GM23338 (cell line): ENCODE measurements at regions not wholly inside any gene's neighbourhood (a gene's known extent, or its start where the extent isn't known, plus 50 kb on each side); places are given as distances from the start of the nearest gene placed in this dataset.

ENCODE experiments used
- ATAC-seq: fragments of 200-7000 bp; cut with Tn5 transposase; 3 replicates; pipeline ENCODE4 v1.9.1; 2020
- DNase-seq: peaks from one replicate; pipeline ENCODE4 v3.0.0-alpha.2; 2015; ENCODE audit warnings: low spot score
- H2AFZ ChIP-seq: fragments of 200-600 bp; sonication (generic); 2 replicates; pipeline ENCODE4 v1.8.0; 2016; ENCODE audit warnings: antibody characterized with exemption, mild to moderate bottlenecking, moderate library complexity
- H3F3A ChIP-seq: fragments of 200-600 bp; sonication (generic); replicated peaks from 2 replicates; pipeline ENCODE4 v1.8.0; 2017; ENCODE audit warnings: antibody characterized with exemption, mixed run types, low read depth
- H3K27ac ChIP-seq: fragments of 200-600 bp; sonication (generic); 2 replicates; pipeline ENCODE4 v1.6.1; 2016; ENCODE audit warnings: low read depth
- H3K27me3 ChIP-seq: fragments of 200-600 bp; sonication (generic); 2 replicates; pipeline ENCODE4 v1.8.0; 2016; ENCODE audit warnings: mild to moderate bottlenecking, mixed run types, moderate library complexity; ENCODE audit not compliant: insufficient read depth
- H3K36me3 ChIP-seq: fragments of 200-600 bp; sonication (generic); 2 replicates; pipeline ENCODE4 v1.8.0; 2016; ENCODE audit warnings: mild to moderate bottlenecking; ENCODE audit not compliant: insufficient read depth
- H3K4me1 ChIP-seq: fragments of 200-600 bp; sonication (generic); 2 replicates; pipeline ENCODE4 v1.8.0; 2016; ENCODE audit warnings: mild to moderate bottlenecking, moderate library complexity; ENCODE audit not compliant: insufficient read depth
- H3K4me2 ChIP-seq: fragments of 200-600 bp; sonication (generic); 2 replicates; pipeline ENCODE4 v1.7.1; 2017; ENCODE audit warnings: mixed run types
- H3K4me3 ChIP-seq: fragments of 200-600 bp; sonication (generic); 2 replicates; pipeline ENCODE4 v1.6.1; 2016; ENCODE audit warnings: mixed run types
- H3K79me2 ChIP-seq: fragments of 200-600 bp; sonication (generic); replicated peaks from 2 replicates; pipeline ENCODE4 v1.8.0; 2017; ENCODE audit warnings: mild to moderate bottlenecking; ENCODE audit not compliant: insufficient read depth
- H3K9me2 ChIP-seq: fragments of 200-600 bp; sonication (generic); 2 replicates; pipeline ENCODE4 v1.8.0; 2017; ENCODE audit not compliant: insufficient read depth
- H4K20me1 ChIP-seq: fragments of 200-600 bp; sonication (generic); replicated peaks from 2 replicates; pipeline ENCODE4 v1.8.0; 2017; ENCODE audit warnings: mild to moderate bottlenecking; ENCODE audit not compliant: insufficient read depth
- H3K27ac Mint-ChIP-seq: 2 replicates; pipeline ENCODE4 v1.8.0; 2020; ENCODE audit warnings: inconsistent platforms, mild to moderate bottlenecking, moderate library complexity, mixed read lengths
- H3K27me3 Mint-ChIP-seq: 3 replicates; pipeline ENCODE4 v1.8.0; 2022; ENCODE audit warnings: low read depth, mild to moderate bottlenecking, moderate library complexity, mixed read lengths, inconsistent platforms; ENCODE audit not compliant: insufficient read depth, poor library complexity
- H3K36me3 Mint-ChIP-seq: 3 replicates; pipeline ENCODE4 v1.8.0; 2021; ENCODE audit warnings: low read depth, mild to moderate bottlenecking, inconsistent platforms, moderate library complexity, mixed read lengths
- H3K4me1 Mint-ChIP-seq: 3 replicates; pipeline ENCODE4 v1.8.0; 2020; ENCODE audit warnings: mild to moderate bottlenecking, inconsistent platforms, mixed read lengths
- H3K4me3 Mint-ChIP-seq: 3 replicates; pipeline ENCODE4 v1.8.0; 2021; ENCODE audit warnings: moderate library complexity, mild to moderate bottlenecking, inconsistent platforms, mixed read lengths
- H3K9me3 Mint-ChIP-seq: 3 replicates; pipeline ENCODE4 v1.8.0; 2020; ENCODE audit warnings: moderate library complexity, mild to moderate bottlenecking, inconsistent platforms, mixed read lengths
- CREB1 ChIP-seq: fragments of 250-450 bp; sonication (Bioruptor Pico); IDR thresholded peaks from 2 replicates; pipeline ENCODE4 v1.5.0; 2020; ENCODE audit warnings: low read depth, mild to moderate bottlenecking, moderate library complexity
- EZH2 ChIP-seq: fragments of 200-600 bp; sonication (generic); IDR thresholded peaks from one replicate; pipeline ENCODE4 v1.8.0; 2017; ENCODE audit warnings: antibody characterized with exemption, mild to moderate bottlenecking, low read depth; ENCODE audit not compliant: unreplicated experiment
- EZH2phosphoT487 ChIP-seq: fragments of 200-600 bp; sonication (generic); IDR thresholded peaks from one replicate; pipeline ENCODE4 v1.8.1; 2018; ENCODE audit warnings: antibody characterized with exemption; ENCODE audit not compliant: unreplicated experiment
- JUNB ChIP-seq: IDR thresholded peaks from one replicate; pipeline ENCODE4 v1.6.1; 2016; ENCODE audit warnings: antibody characterized with exemption; ENCODE audit not compliant: unreplicated experiment
- NANOG ChIP-seq: IDR thresholded peaks from 2 replicates; pipeline ENCODE4 v1.6.1; 2016; ENCODE audit warnings: antibody characterized with exemption, borderline replicate concordance
- POLR2AphosphoS5 ChIP-seq: IDR thresholded peaks from 2 replicates; pipeline ENCODE4 v1.6.1; 2016; ENCODE audit warnings: antibody characterized with exemption, low read depth
- STAT1 ChIP-seq: IDR thresholded peaks from one replicate; pipeline ENCODE4 v1.6.1; 2016; ENCODE audit warnings: antibody characterized with exemption; ENCODE audit not compliant: unreplicated experiment
- ZNF114 ChIP-seq: fragments of 250-450 bp; sonication (Bioruptor Pico); IDR thresholded peaks from 2 replicates; pipeline ENCODE4 v1.5.0; 2020; ENCODE audit warnings: mild to moderate bottlenecking, moderate library complexity
- ZNF331 ChIP-seq: fragments of 250-450 bp; sonication (Bioruptor Pico); IDR thresholded peaks from 2 replicates; pipeline ENCODE4 v1.5.0; 2020; ENCODE audit warnings: low read depth, mild to moderate bottlenecking, moderate library complexity
- TF ChIP-seq, protein P1 (sequence below): IDR thresholded peaks from one replicate; pipeline ENCODE4 v1.6.1; 2018; ENCODE audit warnings: antibody characterized with exemption; ENCODE audit not compliant: unreplicated experiment
- TF ChIP-seq, protein P2 (sequence below): IDR thresholded peaks from 2 replicates; pipeline ENCODE4 v1.6.1; 2016; ENCODE audit warnings: antibody characterized with exemption
- TF ChIP-seq, protein P3 (sequence below): fragments of 250-450 bp; sonication (Bioruptor Pico); IDR thresholded peaks from 2 replicates; pipeline ENCODE4 v1.5.0; 2020; ENCODE audit warnings: mild to moderate bottlenecking, moderate library complexity
- TF ChIP-seq, protein P4 (sequence below), 2 experiments: fragments of 200-600 bp in 1 of 2; sonication (generic) in 1 of 2; conservative IDR thresholded peaks; 2 replicates each; pipeline versions ENCODE4 v1.5.1 to v1.6.1; 2016 to 2017; ENCODE audit warnings: antibody characterized with exemption in 2 of 2, low read depth in 2 of 2, mild to moderate bottlenecking in 2 of 2, moderate library complexity in 1 of 2

DNA sequence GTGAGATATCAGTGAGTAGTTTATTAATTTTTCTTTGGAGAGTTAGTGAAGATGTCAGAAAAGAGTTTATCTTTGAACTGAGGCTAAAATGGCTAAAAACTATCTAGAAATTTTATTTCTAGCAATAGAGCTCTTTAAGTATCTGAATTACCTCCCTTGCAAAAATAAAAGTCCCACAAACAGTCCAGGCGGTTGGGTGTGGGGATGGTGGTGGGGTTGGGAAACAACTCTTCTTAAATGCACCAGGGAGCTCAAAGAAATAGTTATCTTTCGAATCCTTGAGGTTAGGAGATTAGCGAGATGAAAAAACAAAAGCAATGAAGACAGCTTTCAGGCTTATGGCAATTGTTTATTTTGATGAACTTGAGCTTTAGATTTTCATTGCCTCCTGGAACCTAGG lies 1299.1 kb upstream of the ADGRB3 start:
- Histone ChIP-seq H3K4me3 (no peak overlapping the region), H3K4me2 (no peak overlapping the region), H3K79me2 (no peaks in the 10 kb centered on the region), H3K27me3 (no peaks in the 10 kb centered on the region), H3K4me1 (no peaks in the 10 kb centered on the region), H4K20me1 (no peaks in the 10 kb centered on the region), H3K9me2 (no peaks in the 10 kb centered on the region), H2AFZ (0 out of 2 replicates have a peak overlapping the region, but pooled peaks have one; percentile 5), H3K27ac (no peak overlapping the region), H3K36me3 (no peaks in the 10 kb centered on the region), H3F3A (no peaks in the 10 kb centered on the region)
- no peak overlapping the region for H3K27ac Mint-ChIP-seq
- ATAC-seq (no peak), DNase-seq (no peak)
- no peak overlapping the region for H3K4me3 Mint-ChIP-seq
- no peaks in the 10 kb centered on the region; the same call in 2 of the 3 replicates for H3K9me3 Mint-ChIP-seq
- no peaks in the 10 kb centered on the region for H3K36me3 Mint-ChIP-seq
- TF ChIP-seq JUNB (no peak), ZNF114 (CRISPR knock-in tag) (no peak), EZH2phosphoT487 (no peak), POLR2AphosphoS5 (no peak), ZNF331 (CRISPR knock-in tag) (no peak), CREB1 (no peak), NANOG (no peak), EZH2 (no peak), STAT1 (no peak)
- TF ChIP-seq, protein P1, sequence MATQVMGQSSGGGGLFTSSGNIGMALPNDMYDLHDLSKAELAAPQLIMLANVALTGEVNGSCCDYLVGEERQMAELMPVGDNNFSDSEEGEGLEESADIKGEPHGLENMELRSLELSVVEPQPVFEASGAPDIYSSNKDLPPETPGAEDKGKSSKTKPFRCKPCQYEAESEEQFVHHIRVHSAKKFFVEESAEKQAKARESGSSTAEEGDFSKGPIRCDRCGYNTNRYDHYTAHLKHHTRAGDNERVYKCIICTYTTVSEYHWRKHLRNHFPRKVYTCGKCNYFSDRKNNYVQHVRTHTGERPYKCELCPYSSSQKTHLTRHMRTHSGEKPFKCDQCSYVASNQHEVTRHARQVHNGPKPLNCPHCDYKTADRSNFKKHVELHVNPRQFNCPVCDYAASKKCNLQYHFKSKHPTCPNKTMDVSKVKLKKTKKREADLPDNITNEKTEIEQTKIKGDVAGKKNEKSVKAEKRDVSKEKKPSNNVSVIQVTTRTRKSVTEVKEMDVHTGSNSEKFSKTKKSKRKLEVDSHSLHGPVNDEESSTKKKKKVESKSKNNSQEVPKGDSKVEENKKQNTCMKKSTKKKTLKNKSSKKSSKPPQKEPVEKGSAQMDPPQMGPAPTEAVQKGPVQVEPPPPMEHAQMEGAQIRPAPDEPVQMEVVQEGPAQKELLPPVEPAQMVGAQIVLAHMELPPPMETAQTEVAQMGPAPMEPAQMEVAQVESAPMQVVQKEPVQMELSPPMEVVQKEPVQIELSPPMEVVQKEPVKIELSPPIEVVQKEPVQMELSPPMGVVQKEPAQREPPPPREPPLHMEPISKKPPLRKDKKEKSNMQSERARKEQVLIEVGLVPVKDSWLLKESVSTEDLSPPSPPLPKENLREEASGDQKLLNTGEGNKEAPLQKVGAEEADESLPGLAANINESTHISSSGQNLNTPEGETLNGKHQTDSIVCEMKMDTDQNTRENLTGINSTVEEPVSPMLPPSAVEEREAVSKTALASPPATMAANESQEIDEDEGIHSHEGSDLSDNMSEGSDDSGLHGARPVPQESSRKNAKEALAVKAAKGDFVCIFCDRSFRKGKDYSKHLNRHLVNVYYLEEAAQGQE = no peak
- TF ChIP-seq, protein P2, sequence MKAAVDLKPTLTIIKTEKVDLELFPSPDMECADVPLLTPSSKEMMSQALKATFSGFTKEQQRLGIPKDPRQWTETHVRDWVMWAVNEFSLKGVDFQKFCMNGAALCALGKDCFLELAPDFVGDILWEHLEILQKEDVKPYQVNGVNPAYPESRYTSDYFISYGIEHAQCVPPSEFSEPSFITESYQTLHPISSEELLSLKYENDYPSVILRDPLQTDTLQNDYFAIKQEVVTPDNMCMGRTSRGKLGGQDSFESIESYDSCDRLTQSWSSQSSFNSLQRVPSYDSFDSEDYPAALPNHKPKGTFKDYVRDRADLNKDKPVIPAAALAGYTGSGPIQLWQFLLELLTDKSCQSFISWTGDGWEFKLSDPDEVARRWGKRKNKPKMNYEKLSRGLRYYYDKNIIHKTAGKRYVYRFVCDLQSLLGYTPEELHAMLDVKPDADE = no peak
- TF ChIP-seq, protein P3, sequence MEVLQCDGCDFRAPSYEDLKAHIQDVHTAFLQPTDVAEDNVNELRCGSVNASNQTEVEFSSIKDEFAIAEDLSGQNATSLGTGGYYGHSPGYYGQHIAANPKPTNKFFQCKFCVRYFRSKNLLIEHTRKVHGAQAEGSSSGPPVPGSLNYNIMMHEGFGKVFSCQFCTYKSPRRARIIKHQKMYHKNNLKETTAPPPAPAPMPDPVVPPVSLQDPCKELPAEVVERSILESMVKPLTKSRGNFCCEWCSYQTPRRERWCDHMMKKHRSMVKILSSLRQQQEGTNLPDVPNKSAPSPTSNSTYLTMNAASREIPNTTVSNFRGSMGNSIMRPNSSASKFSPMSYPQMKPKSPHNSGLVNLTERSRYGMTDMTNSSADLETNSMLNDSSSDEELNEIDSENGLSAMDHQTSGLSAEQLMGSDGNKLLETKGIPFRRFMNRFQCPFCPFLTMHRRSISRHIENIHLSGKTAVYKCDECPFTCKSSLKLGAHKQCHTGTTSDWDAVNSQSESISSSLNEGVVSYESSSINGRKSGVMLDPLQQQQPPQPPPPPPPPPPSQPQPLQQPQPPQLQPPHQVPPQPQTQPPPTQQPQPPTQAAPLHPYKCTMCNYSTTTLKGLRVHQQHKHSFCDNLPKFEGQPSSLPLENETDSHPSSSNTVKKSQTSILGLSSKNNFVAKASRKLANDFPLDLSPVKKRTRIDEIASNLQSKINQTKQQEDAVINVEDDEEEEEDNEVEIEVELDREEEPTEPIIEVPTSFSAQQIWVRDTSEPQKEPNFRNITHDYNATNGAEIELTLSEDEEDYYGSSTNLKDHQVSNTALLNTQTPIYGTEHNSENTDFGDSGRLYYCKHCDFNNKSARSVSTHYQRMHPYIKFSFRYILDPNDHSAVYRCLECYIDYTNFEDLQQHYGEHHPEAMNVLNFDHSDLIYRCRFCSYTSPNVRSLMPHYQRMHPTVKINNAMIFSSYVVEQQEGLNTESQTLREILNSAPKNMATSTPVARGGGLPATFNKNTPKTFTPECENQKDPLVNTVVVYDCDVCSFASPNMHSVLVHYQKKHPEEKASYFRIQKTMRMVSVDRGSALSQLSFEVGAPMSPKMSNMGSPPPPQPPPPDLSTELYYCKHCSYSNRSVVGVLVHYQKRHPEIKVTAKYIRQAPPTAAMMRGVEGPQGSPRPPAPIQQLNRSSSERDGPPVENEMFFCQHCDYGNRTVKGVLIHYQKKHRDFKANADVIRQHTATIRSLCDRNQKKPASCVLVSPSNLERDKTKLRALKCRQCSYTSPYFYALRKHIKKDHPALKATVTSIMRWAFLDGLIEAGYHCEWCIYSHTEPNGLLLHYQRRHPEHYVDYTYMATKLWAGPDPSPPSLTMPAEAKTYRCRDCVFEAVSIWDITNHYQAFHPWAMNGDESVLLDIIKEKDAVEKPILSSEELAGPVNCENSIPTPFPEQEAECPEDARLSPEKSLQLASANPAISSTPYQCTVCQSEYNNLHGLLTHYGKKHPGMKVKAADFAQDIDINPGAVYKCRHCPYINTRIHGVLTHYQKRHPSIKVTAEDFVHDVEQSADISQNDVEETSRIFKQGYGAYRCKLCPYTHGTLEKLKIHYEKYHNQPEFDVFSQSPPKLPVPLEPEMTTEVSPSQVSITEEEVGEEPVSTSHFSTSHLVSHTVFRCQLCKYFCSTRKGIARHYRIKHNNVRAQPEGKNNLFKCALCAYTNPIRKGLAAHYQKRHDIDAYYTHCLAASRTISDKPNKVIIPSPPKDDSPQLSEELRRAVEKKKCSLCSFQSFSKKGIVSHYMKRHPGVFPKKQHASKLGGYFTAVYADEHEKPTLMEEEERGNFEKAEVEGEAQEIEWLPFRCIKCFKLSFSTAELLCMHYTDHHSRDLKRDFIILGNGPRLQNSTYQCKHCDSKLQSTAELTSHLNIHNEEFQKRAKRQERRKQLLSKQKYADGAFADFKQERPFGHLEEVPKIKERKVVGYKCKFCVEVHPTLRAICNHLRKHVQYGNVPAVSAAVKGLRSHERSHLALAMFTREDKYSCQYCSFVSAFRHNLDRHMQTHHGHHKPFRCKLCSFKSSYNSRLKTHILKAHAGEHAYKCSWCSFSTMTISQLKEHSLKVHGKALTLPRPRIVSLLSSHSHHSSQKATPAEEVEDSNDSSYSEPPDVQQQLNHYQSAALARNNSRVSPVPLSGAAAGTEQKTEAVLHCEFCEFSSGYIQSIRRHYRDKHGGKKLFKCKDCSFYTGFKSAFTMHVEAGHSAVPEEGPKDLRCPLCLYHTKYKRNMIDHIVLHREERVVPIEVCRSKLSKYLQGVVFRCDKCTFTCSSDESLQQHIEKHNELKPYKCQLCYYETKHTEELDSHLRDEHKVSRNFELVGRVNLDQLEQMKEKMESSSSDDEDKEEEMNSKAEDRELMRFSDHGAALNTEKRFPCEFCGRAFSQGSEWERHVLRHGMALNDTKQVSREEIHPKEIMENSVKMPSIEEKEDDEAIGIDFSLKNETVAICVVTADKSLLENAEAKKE (CRISPR knock-in tag) = no peak
- TF ChIP-seq, protein P4, sequence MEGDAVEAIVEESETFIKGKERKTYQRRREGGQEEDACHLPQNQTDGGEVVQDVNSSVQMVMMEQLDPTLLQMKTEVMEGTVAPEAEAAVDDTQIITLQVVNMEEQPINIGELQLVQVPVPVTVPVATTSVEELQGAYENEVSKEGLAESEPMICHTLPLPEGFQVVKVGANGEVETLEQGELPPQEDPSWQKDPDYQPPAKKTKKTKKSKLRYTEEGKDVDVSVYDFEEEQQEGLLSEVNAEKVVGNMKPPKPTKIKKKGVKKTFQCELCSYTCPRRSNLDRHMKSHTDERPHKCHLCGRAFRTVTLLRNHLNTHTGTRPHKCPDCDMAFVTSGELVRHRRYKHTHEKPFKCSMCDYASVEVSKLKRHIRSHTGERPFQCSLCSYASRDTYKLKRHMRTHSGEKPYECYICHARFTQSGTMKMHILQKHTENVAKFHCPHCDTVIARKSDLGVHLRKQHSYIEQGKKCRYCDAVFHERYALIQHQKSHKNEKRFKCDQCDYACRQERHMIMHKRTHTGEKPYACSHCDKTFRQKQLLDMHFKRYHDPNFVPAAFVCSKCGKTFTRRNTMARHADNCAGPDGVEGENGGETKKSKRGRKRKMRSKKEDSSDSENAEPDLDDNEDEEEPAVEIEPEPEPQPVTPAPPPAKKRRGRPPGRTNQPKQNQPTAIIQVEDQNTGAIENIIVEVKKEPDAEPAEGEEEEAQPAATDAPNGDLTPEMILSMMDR (conservative IDR thresholded peaks at IDR 0.05; ENCODE audit: low read depth in 2 of 2) = no peak
- H3K27me3 Mint-ChIP-seq = no peaks in the 10 kb centered on the region
- no peaks in the 10 kb centered on the region for H3K4me1 Mint-ChIP-seq
